ENCODE measurements at regions not wholly inside any gene's neighbourhood (a gene's known extent, or its start where the extent isn't known, plus 50 kb on each side); places are given as distances from the start of the nearest gene placed in this dataset.

GRCh38 chr9:15080401-15080800 lies 170.2 kb upstream of the FREM1 start:
- no peaks in the 10 kb centered on the region for H3K36me3 ChIP-seq (ENCODE audit: insufficient read depth, low read length)
- TF ChIP-seq EZH2 (IDR thresholded peaks at IDR 0.05; ENCODE audit: borderline replicate concordance, low read depth, low read length, severe bottlenecking) (no peak), CTCF (IDR thresholded peaks at IDR 0.05; ENCODE audit: borderline replicate concordance, extremely low read depth, low read length, poor library complexity, severe bottlenecking) (no peak)
- no peaks in the 10 kb centered on the region for H3K9me3 ChIP-seq (ENCODE audit: insufficient read depth, low read length, severe bottlenecking)
- no peak overlapping the region for H3K4me3 ChIP-seq (ENCODE audit: low read depth in 1 of 2, low read length in 2 of 2)
- no peaks in the 10 kb centered on the region for H3K79me2 ChIP-seq (ENCODE audit: insufficient read depth, low read length)
- no peak overlapping the region for H2AFZ ChIP-seq (ENCODE audit: low read depth, low read length)
- H3K9ac ChIP-seq (ENCODE audit: low read depth, low read length), result no peak overlapping the region
- no peaks in the 10 kb centered on the region for H3K4me1 ChIP-seq (ENCODE audit: insufficient read depth, low read length)
- H3K27me3 ChIP-seq (ENCODE audit: insufficient read depth, low read length, poor library complexity), result no peaks in the 10 kb centered on the region
- DNase-seq (no peak), ATAC-seq (ENCODE audit: insufficient read depth, low read depth) (no peak)
- H4K20me1 ChIP-seq (ENCODE audit: insufficient read depth, low read length), result no peaks in the 10 kb centered on the region
- H3K27ac ChIP-seq (ENCODE audit: low read length), result no peak overlapping the region
- H3K4me2 ChIP-seq (ENCODE audit: insufficient read depth, low read length), result no peak overlapping the region

GRCh38 chr9:15079989-15080388 lies 169.8 kb upstream of the FREM1 start:
- no peaks in the 10 kb centered on the region for H3K9me3 ChIP-seq (ENCODE audit: insufficient read depth, low read length, severe bottlenecking)
- no peaks in the 10 kb centered on the region for H3K36me3 ChIP-seq (ENCODE audit: insufficient read depth, low read length)
- no peaks in the 10 kb centered on the region for H3K27me3 ChIP-seq (ENCODE audit: insufficient read depth, low read length, poor library complexity)
- TF ChIP-seq CTCF (IDR thresholded peaks at IDR 0.05; ENCODE audit: borderline replicate concordance, extremely low read depth, low read length, poor library complexity, severe bottlenecking) (no peak), EZH2 (IDR thresholded peaks at IDR 0.05; ENCODE audit: borderline replicate concordance, low read depth, low read length, severe bottlenecking) (no peak)
- no peaks in the 10 kb centered on the region for H4K20me1 ChIP-seq (ENCODE audit: insufficient read depth, low read length)
- no peak overlapping the region for H3K4me2 ChIP-seq (ENCODE audit: insufficient read depth, low read length)
- no peak overlapping the region for H3K27ac ChIP-seq (ENCODE audit: low read length)
- no peaks in the 10 kb centered on the region for H3K4me1 ChIP-seq (ENCODE audit: insufficient read depth, low read length)
- H3K79me2 ChIP-seq (ENCODE audit: insufficient read depth, low read length), result no peaks in the 10 kb centered on the region
- no peak for DNase-seq
- no peak overlapping the region for H3K4me3 ChIP-seq (ENCODE audit: low read depth in 1 of 2, low read length in 2 of 2)
- no peak overlapping the region for H2AFZ ChIP-seq (ENCODE audit: low read depth, low read length)
- no peak for ATAC-seq (ENCODE audit: insufficient read depth, low read depth)
- H3K9ac ChIP-seq (ENCODE audit: low read depth, low read length), result no peak overlapping the region

- DNase-seq (no peak), ATAC-seq (ENCODE audit: insufficient read depth, low read depth) (no peak)
- Histone ChIP-seq H3K4me2 (ENCODE audit: insufficient read depth, low read length) (no peak overlapping the region), H3K4me1 (ENCODE audit: insufficient read depth, low read length) (no peaks in the 10 kb centered on the region), H3K27me3 (ENCODE audit: insufficient read depth, low read length, poor library complexity) (no peaks in the 10 kb centered on the region), H3K9ac (ENCODE audit: low read depth, low read length) (no peak overlapping the region), H3K9me3 (ENCODE audit: insufficient read depth, low read length, severe bottlenecking) (no peaks in the 10 kb centered on the region), H2AFZ (ENCODE audit: low read depth, low read length) (no peak overlapping the region), H3K79me2 (ENCODE audit: insufficient read depth, low read length) (no peaks in the 10 kb centered on the region), H4K20me1 (ENCODE audit: insufficient read depth, low read length) (no peaks in the 10 kb centered on the region), H3K27ac (ENCODE audit: low read length) (no peak overlapping the region), H3K4me3 (ENCODE audit: low read depth in 1 of 2, low read length in 2 of 2) (no peak overlapping the region), H3K36me3 (ENCODE audit: insufficient read depth, low read length) (no peaks in the 10 kb centered on the region)
- TF ChIP-seq EZH2 (IDR thresholded peaks at IDR 0.05; ENCODE audit: borderline replicate concordance, low read depth, low read length, severe bottlenecking) (no peak), CTCF (IDR thresholded peaks at IDR 0.05; ENCODE audit: borderline replicate concordance, extremely low read depth, low read length, poor library complexity, severe bottlenecking) (no peak)
These were observed 167.9 kb upstream of the FREM1 start for GRCh38 chr9:15077946-15078729.
